H1 (cell line): ENCODE measurements at regions not wholly inside any gene's neighbourhood (a gene's known extent, or its start where the extent isn't known, plus 50 kb on each side); places are given as distances from the start of the nearest gene placed in this dataset.

Source experiments
- CTCF ChIA-PET: fragments of 300-600 bp; sonication (Branson Sonifier 250); formaldehyde crosslinking; loops from one replicate; lab custom pipeline; 2021; ENCODE audit not compliant: partially characterized antibody; lab: Charles Lee
- POLR2A ChIA-PET: fragments of 300-600 bp; sonication (Branson Sonifier 250); formaldehyde crosslinking; loops from one replicate; lab custom pipeline; 2021; ENCODE audit warnings: inconsistent platforms; ENCODE audit not compliant: partially characterized antibody; lab: Charles Lee
- DNase-seq, 2 experiments: peaks; one replicate each; pipeline versions ENCODE4 v3.0.0 to v3.0.0-alpha.2; 2010 to 2022; ENCODE audit warnings: low spot score in 2 of 2, low read depth in 1 of 2, mixed read lengths in 1 of 2
- FAIRE-seq: peaks from 2 replicates; lab custom pipeline; 2011; peaks lifted over from hg19 to GRCh38; lab: Jason Lieb, UNC
- H2AFZ ChIP-seq: 2 replicates; pipeline ENCODE4 v1.8.1; 2012; ENCODE audit warnings: low read length, inconsistent platforms
- H2AK5ac ChIP-seq: 2 replicates; pipeline ENCODE4 v1.6.1; 2013; ENCODE audit warnings: low read depth, low read length
- H2BK120ac ChIP-seq: replicated peaks from 2 replicates; pipeline ENCODE3; 2013; ENCODE audit warnings: low read depth, low read length, inconsistent platforms
- H2BK12ac ChIP-seq: 2 replicates; pipeline ENCODE4 v1.6.1; 2013; ENCODE audit warnings: low read depth, low read length
- H2BK15ac ChIP-seq: 2 replicates; pipeline ENCODE4 v1.6.1; 2013; ENCODE audit warnings: low read length
- H2BK20ac ChIP-seq: 2 replicates; pipeline ENCODE4 v1.6.1; 2013; ENCODE audit warnings: low read length
- H2BK5ac ChIP-seq: 2 replicates; pipeline ENCODE4 v1.6.1; 2013; ENCODE audit warnings: low read depth, low read length
- H3K14ac ChIP-seq: 2 replicates; pipeline ENCODE4 v1.6.1; 2013; ENCODE audit warnings: inconsistent platforms; ENCODE audit not compliant: insufficient read length
- H3K18ac ChIP-seq: 2 replicates; pipeline ENCODE4 v1.6.1; 2013; ENCODE audit warnings: low read length; ENCODE audit errors: extremely low read depth
- H3K23ac ChIP-seq: 2 replicates; pipeline ENCODE4 v1.6.1; 2013; ENCODE audit warnings: inconsistent platforms; ENCODE audit not compliant: insufficient read length
- H3K23me2 ChIP-seq: 2 replicates; pipeline ENCODE4 v1.6.1; 2013; ENCODE audit warnings: low read depth, low read length
- H3K27ac ChIP-seq: 2 replicates; pipeline ENCODE4 v1.6.1; 2011; ENCODE audit warnings: low read depth, low read length, inconsistent platforms
- H3K27me3 ChIP-seq, 4 experiments: replicated peaks in 1 of 4; 1 replicate in 1 of 4; 2 replicates in 3 of 4; pipeline versions ENCODE4 v1.6.1 to v1.8.1; 2011 to 2013; ENCODE audit warnings: low read length in 3 of 4, mild to moderate bottlenecking in 3 of 4, inconsistent platforms in 2 of 4, mixed read lengths in 2 of 4, moderate library complexity in 1 of 4; ENCODE audit not compliant: control insufficient read depth in 3 of 4, insufficient read depth in 3 of 4; ENCODE audit errors: extremely low read depth in 1 of 4
- H3K36me3 ChIP-seq, 4 experiments: 2 replicates each; pipeline versions ENCODE4 v1.6.1 to v1.8.1; 2011 to 2013; ENCODE audit warnings: mild to moderate bottlenecking in 4 of 4, low read length in 3 of 4, moderate library complexity in 2 of 4, control low read depth in 1 of 4, inconsistent platforms in 1 of 4; ENCODE audit not compliant: insufficient read depth in 4 of 4, control insufficient read depth in 2 of 4
- H3K4ac ChIP-seq: replicated peaks from 2 replicates; pipeline ENCODE3; 2013; ENCODE audit warnings: low read length, low read depth, mixed read lengths, inconsistent platforms; ENCODE audit not compliant: insufficient read length
- H3K4me1 ChIP-seq, 4 experiments: replicated peaks in 1 of 4; 1 replicate in 1 of 4; 2 replicates in 3 of 4; pipeline versions ENCODE4 v1.6.1 to v1.8.1; 2011 to 2013; ENCODE audit warnings: low read length in 3 of 4, inconsistent platforms in 2 of 4, mixed read lengths in 1 of 4; ENCODE audit not compliant: insufficient read depth in 4 of 4, control insufficient read depth in 3 of 4
- H3K4me2 ChIP-seq, 2 experiments: 2 replicates each; pipeline versions ENCODE4 v1.6.1 to v1.8.1; 2011 to 2013; ENCODE audit warnings: low read depth in 2 of 2, low read length in 2 of 2, control low read depth in 1 of 2, inconsistent platforms in 1 of 2, mild to moderate bottlenecking in 1 of 2; ENCODE audit not compliant: insufficient read depth in 1 of 2
- H3K4me3 ChIP-seq, 4 experiments: fragments of 200-600, 300-600 bp in 1 of 4; sonication (generic), shearing (Covaris generic), sonication (Bioruptor Twin) in 1 of 4; 2 replicates each; pipeline versions ENCODE4 v1.5.1 to v1.8.1; 2011 to 2016; ENCODE audit warnings: low read length in 4 of 4, low read depth in 3 of 4, control low read depth in 2 of 4, inconsistent platforms in 2 of 4, mild to moderate bottlenecking in 2 of 4, mixed read lengths in 1 of 4, moderate library complexity in 1 of 4; ENCODE audit not compliant: insufficient read depth in 2 of 4; ENCODE audit errors: extremely low read depth in 1 of 4
- H3K56ac ChIP-seq: replicated peaks from 2 replicates; pipeline ENCODE3; 2013; ENCODE audit warnings: low read depth, mild to moderate bottlenecking, mixed read lengths, low read length, inconsistent platforms; ENCODE audit not compliant: insufficient read length
- H3K79me1 ChIP-seq: 2 replicates; pipeline ENCODE4 v1.6.1; 2013; ENCODE audit warnings: low read depth, low read length, control low read depth
- H3K79me2 ChIP-seq, 2 experiments: 2 replicates each; pipeline versions ENCODE4 v1.6.1 to v1.8.1; 2012 to 2013; ENCODE audit warnings: low read length in 2 of 2, mild to moderate bottlenecking in 2 of 2, inconsistent platforms in 1 of 2; ENCODE audit not compliant: insufficient read depth in 2 of 2, control insufficient read depth in 1 of 2
- H3K9ac ChIP-seq, 4 experiments: replicated peaks in 1 of 4; 1 replicate in 1 of 4; 2 replicates in 3 of 4; pipeline versions ENCODE4 v1.6.1 to v1.8.1; 2011 to 2013; ENCODE audit warnings: low read depth in 3 of 4, low read length in 3 of 4, control low read depth in 2 of 4, mild to moderate bottlenecking in 2 of 4, moderate library complexity in 2 of 4, inconsistent platforms in 1 of 4; ENCODE audit errors: extremely low read depth in 1 of 4
- H3K9me3 ChIP-seq, 2 experiments: 2 replicates each; pipeline versions ENCODE4 v1.6.1 to v1.8.1; 2012 to 2013; ENCODE audit warnings: mild to moderate bottlenecking in 2 of 2, moderate library complexity in 2 of 2, control low read depth in 1 of 2, inconsistent platforms in 1 of 2, low read depth in 1 of 2, low read length in 1 of 2, mixed read lengths in 1 of 2; ENCODE audit not compliant: insufficient read depth in 2 of 2
- H4K20me1 ChIP-seq, 2 experiments: replicated peaks in 1 of 2; 2 replicates each; pipeline versions ENCODE3 to v1.8.1; 2011 to 2013; ENCODE audit warnings: inconsistent platforms in 2 of 2, low read length in 2 of 2, mild to moderate bottlenecking in 1 of 2; ENCODE audit not compliant: insufficient read depth in 2 of 2, control insufficient read depth in 1 of 2
- H4K5ac ChIP-seq: 2 replicates; pipeline ENCODE4 v1.6.1; 2013; ENCODE audit warnings: low read length, low read depth, mixed read lengths, inconsistent platforms; ENCODE audit not compliant: insufficient read length
- H4K8ac ChIP-seq: 2 replicates; pipeline ENCODE4 v1.8.0; 2013; ENCODE audit warnings: mild to moderate bottlenecking, moderate library complexity, low read length, inconsistent platforms; ENCODE audit not compliant: insufficient read depth; ENCODE audit errors: extremely low read depth
- H4K91ac ChIP-seq: replicated peaks from 2 replicates; pipeline ENCODE3; 2013; ENCODE audit warnings: low read length, mixed read lengths, inconsistent platforms; ENCODE audit not compliant: insufficient read length
- CHD2 ChIP-seq: IDR thresholded peaks from 2 replicates; pipeline ENCODE4 v1.6.1; 2012; ENCODE audit warnings: low read length, improper control_type of control experiment
- CREB1 ChIP-seq: IDR thresholded peaks from 2 replicates; pipeline ENCODE4 v1.6.1; 2012; ENCODE audit warnings: inconsistent platforms
- EZH2 ChIP-seq: fragments of 200-600 bp; sonication (generic); IDR thresholded peaks from 2 replicates; pipeline ENCODE4 v1.7.1; 2012; ENCODE audit warnings: low read depth, mild to moderate bottlenecking, moderate library complexity, low read length, inconsistent platforms; ENCODE audit not compliant: severe bottlenecking
- MAFK ChIP-seq: IDR thresholded peaks from 2 replicates; pipeline ENCODE4 v1.6.1; 2012; ENCODE audit warnings: low read depth, mild to moderate bottlenecking, improper control_type of control experiment, low read length
- RAD21 ChIP-seq, 2 experiments: IDR thresholded peaks in 1 of 2; conservative IDR thresholded peaks in 1 of 2; 2 replicates each; pipeline ENCODE4 v1.6.1; 2011; ENCODE audit warnings: low read depth in 2 of 2, low read length in 2 of 2, improper control_type of control experiment in 1 of 2, inconsistent platforms in 1 of 2, mild to moderate bottlenecking in 1 of 2, moderate library complexity in 1 of 2
- SIRT6 ChIP-seq: IDR thresholded peaks from one replicate; pipeline ENCODE4 v1.7.1; 2012; ENCODE audit warnings: low read length, inconsistent platforms
- WGBS, 2 experiments: shearing (Covaris generic) in 1 of 2; methylation state at CpG; one replicate each; pipeline versions ENCODE4 v1.1.6 to v1.1.7; 2013 to 2015; ENCODE audit warnings: low lambda C conversion rate in 2 of 2, mixed read lengths in 2 of 2, inconsistent platforms in 1 of 2, low coverage in 1 of 2, missing lambda C conversion rate in 1 of 2; ENCODE audit not compliant: insufficient replicate concordance in 2 of 2, insufficient coverage in 1 of 2, insufficient read length in 1 of 2; ENCODE audit errors: extremely low coverage in 1 of 2, missing lambda C conversion rate in 1 of 2; 5-methylcytosine and 5-hydroxymethylcytosine counted together

GRCh38 chr20:47974234-47974878 lies 189.1 kb upstream of the SULF2 start:
- peak overlapping the region; percentile 81 for H2BK15ac ChIP-seq
- CTCF ChIA-PET: interaction anchor here (1.0 to 1.7 kb wide), 2 partner anchors 26 to 296 kb away, joined by 4 read pairs; no protein-coding TSS in a partner anchor
- no peak overlapping the region for H3K56ac ChIP-seq
- no peaks in the 10 kb centered on the region for H4K20me1 ChIP-seq
- no peak overlapping the region for H4K5ac ChIP-seq
- no peak overlapping the region for H3K27ac ChIP-seq
- no peaks in the 10 kb centered on the region for H3K79me1 ChIP-seq
- no peak overlapping the region for H4K8ac ChIP-seq
- no peaks in the 10 kb centered on the region; the same call in none of the 2 replicates for H3K23me2 ChIP-seq
- peak overlapping the region; percentile 71; the same call in 1 of the 2 replicates for H3K18ac ChIP-seq
- no peak for FAIRE-seq
- peak overlapping the region; percentile 98 for H2BK12ac ChIP-seq
- POLR2A ChIA-PET: no interaction called here
- no peaks in the 10 kb centered on the region for H3K27me3 ChIP-seq
- peaks cover 7 to 17% (median 13%) of the 10 kb centered on the region in 4 experiments for H3K4me1 ChIP-seq
- H2BK5ac ChIP-seq: no peak overlapping the region; the same call in 1 of the 2 replicates
- H3K4ac ChIP-seq: no peak overlapping the region
- H2BK120ac ChIP-seq: no peak overlapping the region
- no peak for TF ChIP-seq SIRT6
- no peak for TF ChIP-seq RAD21 (IDR thresholded peaks at IDR 0.05 in 1 of 2, conservative IDR thresholded peaks at IDR 0.05 in 1 of 2; ENCODE audit: low read depth in 2 of 2, low read length in 2 of 2)
- no peak for TF ChIP-seq MAFK
- TF ChIP-seq CREB1: no peak
- TF ChIP-seq EZH2: no peak
- no peak for TF ChIP-seq CHD2
- TF ChIP-seq, all 59 proteins: peak for 0
- DNase-seq: no peak
- Histone ChIP-seq H3K36me3 (no peaks in the 10 kb centered on the region), H4K91ac (peak overlapping the region; percentile 58), H2BK20ac (peak overlapping the region; percentile 89), H3K14ac (no peak overlapping the region), H3K23ac (no peak overlapping the region), H3K4me2 (no peak overlapping the region), H2AFZ (no peak overlapping the region), H3K9ac (no peak overlapping the region), H3K4me3 (no peak overlapping the region), H3K9me3 (no peaks in the 10 kb centered on the region), H2AK5ac (peak overlapping the region; percentile 93; the same call in 1 of the 2 replicates), H3K79me2 (no peaks in the 10 kb centered on the region)
- WGBS, 2 experiments: 86% methylated on average over 7 of the region's 8 CpGs; no CpG with 5 or more reads in 1 of the 2 experiments
